OCI-M2 (cell line): ENCODE measurements at regions not wholly inside any gene's neighbourhood (a gene's known extent, or its start where the extent isn't known, plus 50 kb on each side); places are given as distances from the start of the nearest gene placed in this dataset.
"Not testable (repeated sequence)": the region's sequence is repeated elsewhere in the genome, so short reads cannot be mapped to it uniquely, and the experiment has no call there.

Experiments used
- DNase-seq: peaks from one replicate; lab custom pipeline; 2025; ENCODE audit not compliant: unreplicated experiment; lab: John Stamatoyannopoulos, UW

DNA sequence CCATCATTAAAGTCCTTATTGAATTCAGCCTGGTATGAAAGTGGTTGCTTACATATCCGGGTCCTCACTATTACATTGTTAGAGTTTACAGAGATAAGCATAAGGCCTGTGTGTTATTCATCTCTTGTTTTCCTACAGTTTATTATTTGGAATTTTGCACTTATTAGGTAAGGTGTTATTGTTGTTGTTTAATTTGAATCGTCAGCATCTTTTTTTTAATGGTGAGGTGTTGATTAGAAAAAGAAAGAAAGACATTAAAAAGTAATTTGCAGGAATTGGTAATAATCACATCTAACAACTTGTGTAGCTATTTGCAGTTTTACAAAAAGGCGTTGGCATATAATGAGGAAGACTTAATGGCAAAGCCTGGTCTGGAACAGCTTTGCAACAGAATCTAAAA lies 158.6 kb downstream of the SAMD5 start:
- no peak for DNase-seq

DNA sequence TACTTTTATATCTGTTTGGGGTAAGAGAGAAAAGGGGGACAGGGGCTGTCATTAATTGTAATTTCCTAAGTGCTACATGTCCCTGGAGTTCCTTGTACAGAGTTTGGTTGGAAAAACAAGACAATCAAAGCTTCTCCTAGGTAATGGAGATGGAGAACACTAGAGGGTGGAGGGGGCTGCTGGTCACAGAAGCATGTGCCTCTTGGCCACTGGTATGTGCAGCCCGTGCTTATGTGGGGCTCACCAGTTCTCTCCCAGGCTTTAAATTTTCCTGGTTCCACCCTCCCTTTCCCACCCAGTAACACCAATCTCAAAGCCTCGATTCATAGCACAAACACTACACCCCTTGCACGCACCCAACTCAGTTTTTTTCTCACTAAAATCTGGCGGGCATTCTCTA lies 165.6 kb downstream of the SAMD5 start:
- no peak for DNase-seq

DNA sequence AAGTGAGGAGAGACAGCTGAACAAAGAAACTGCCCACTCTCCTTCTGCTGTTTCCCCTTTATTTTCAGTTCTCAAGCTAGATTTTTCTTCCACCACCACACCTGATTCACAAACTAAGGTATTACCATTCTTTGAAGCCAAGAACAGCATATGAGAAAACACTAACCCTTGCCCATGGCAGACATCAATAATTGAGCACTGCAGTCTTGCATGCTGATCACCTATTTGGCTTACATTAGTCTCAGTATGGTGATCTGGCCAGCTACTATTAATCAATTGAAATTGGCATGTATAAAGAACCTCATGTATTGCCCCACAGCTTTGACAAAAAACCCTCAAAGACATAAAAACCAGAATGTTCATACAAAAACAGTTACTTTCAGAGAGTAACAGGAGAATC lies 166.3 kb downstream of the SAMD5 start:
- no peak for DNase-seq

DNA sequence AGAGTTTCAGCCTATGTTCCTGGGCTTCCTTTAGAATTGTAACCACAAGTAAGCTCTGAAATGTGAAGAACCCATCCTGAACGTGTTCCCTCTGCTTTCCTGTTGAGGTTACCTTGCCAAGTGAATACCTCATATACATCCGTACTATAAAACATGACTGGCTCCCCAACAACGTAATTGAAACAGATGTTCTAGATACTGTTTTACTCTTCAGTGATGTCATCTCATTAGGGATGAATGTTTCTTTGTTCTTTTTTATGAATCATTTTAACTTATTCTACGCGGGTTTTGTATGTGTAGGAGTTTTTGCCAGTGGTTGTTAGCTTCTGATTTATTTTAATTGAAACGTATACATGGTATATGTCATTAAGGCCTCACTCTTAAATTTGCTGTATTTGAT lies 166.8 kb downstream of the SAMD5 start:
- DNase-seq = no peak

DNA sequence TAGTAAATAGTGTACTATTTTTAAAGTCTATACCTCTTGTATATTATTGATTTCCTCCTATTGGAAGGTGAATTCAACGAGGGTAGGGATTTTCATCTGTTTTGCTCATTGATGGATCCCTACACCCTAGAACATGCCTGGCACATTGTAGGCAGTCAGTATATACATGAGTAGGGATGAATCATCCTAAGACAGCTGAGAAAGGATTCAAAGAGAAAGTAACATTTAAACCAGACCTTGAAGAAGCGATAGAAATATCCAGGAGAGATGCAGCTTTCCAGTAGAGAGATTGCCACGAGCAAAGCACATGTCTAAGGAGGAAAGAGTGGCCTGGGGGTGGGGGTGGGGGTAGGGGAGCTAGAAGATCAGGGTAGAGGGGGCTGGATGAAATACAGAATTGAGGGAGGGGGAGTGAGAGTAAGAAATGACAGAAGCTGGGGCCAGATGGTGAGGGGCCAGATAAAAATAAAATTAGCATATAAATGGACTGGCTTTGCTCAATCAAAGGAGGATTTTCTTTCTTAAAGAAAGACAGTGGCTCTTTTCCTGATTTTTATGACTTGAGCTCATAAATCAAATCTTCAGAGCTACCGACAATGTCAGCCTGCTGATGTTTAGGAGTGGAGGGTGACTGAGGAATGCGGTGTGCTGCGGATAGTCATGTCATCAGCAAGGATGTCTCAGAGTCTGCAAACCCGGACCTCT lies 168.2 kb downstream of the SAMD5 start:
- DNase-seq = no peak

DNA sequence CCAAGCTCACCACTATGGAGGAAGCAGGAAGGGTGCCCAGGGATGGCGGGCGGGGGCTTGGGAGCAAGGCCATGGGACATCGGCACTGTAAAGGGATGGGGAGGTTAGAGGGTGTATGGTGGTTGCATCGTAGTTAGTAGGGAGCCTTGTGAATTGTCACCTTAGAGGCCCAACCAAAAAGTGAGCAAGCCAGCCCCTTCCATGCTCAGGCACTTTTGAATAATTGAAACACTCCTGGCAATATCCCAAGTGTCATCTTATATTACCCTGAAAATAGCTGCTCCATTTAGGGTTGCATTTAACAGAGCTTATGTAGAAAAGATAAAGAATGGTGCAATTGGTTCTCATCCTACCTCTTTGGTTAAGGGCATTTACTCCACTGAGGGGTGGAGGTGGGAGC lies 169.2 kb downstream of the SAMD5 start:
- no peak for DNase-seq

DNA sequence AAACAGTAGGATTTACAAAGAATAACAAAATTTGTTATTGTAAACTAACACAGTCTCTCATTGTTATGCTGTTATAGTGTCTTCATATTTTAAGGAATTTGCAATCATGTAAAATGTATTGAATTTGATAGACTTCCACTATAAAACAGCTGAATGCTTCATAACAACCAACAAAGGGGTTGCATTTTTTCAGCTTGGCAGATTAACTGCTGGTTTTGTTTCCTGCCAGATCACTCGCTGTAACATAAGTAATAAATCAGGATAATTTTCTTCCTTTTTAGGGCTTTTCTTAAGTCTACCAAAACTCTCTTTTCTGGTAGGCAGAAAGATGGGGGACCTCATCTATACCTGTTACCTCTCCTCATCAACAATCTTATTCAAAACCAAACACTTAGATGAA lies 169.8 kb downstream of the SAMD5 start:
- no peak for DNase-seq

DNA sequence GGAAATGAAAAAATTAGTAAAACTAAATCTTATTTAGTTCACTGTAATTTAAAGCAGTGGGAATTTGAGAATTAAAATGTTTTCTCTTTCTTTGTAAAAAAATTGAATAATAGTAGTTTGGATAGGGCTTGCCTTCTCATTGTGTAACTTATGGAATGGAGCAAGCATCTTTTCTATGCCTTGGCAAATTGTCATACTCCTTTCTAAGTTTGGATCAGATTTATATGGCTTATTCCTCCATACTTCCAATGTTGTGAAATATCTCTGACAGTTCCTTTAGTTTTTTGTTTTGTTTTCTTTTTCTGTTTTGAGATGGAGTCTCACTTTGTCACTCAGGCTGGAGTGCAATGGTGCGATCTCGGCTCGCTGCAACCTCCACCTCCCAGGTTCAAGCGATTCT lies 176.4 kb downstream of the SAMD5 start:
- DNase-seq = no peak

DNA sequence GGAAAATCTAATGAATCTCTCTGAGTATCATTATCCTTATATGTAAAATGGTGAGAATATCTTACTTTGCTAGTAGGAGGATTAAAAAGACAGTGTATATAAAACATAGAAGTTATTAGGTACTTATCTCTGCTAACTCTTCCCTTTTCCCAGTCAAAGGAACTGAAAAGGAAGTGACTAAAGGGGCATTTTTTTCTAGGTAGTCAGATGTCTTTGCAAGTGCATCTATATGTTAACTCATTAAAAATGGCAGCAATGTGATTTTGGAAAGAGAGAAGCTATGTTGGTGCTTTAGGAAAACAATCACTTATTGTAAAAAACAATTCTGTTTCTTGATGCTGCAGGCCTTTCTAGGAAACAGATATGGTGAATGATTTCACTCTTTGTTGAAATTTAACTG lies 180.9 kb downstream of the SAMD5 start:
- DNase-seq = no peak

DNA sequence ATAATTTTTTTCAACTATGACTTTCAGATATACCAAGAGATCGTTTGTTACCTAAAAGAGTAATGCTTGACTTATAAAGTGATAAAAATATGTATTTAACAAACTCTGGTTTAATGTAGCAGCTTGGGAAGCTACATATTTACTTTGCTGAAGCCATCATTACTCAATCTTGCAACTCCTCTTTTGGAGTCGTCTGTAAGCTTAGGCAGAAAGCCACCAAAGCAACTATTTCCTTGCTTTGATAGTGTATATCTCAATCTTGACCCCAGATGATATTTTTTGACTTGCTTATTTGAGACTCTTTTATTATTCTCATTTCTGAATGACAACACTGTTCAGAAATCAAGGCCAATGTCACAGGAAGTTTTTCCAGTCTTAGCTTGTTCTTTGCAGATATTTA lies 183.0 kb downstream of the SAMD5 start:
- DNase-seq = no peak

DNA sequence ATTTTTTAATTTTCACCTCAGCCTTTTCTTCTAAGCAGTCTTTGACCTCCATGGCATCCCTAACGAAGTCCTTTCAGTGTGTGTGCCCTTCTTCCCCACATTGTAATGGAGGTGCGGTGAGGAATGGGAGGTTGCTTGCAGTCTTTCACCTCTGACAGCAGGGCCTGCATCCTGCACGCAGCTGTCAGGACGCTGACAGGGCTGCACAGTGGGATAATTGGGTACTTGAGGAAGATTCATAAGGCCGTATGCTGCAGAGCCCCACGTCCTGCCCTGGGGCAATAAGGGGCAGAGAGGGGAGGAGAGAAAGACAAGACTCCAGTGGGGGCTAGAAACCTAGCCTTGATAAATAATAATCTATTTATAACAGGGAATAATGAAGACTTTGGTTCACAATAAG lies 184.7 kb downstream of the SAMD5 start:
- DNase-seq = no peak

DNA sequence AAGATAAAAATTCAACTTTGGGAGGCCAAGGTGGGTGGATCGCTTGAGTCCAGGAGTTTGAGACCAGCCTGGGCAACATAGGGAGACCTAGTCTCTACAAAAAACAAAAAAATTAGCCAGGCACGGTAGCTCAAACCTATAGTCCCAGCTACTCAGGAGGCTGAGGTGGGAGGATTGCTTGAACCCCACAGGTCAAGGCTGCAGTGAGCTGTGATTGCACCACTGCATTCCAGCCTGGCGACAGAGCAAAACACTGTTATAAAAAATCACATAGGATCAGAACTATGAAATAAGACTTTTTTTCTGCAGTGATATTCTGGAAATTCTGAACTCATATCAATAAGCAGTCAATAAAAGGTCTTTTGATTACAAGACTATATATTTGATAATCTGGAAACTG lies 186.1 kb downstream of the SAMD5 start:
- not testable (repeated sequence) for DNase-seq

DNA sequence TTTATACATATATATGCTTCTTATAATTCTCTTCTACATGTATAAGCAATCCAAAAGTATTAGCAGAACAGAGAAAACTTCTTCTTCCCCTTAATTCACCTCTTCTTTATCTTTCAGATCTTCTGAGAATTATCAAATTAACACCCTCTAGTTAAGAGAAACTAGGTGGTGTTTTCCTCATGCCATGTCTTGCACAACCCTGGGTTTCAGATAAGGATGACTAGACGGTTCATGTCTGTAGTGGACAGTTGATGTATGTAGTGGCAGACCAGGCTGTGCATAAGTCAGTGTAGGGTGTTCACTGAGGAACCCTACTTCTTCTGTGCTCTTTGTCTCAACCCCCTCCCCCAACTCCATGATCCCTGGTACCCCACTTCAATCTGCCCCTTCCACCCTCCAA lies 187.3 kb downstream of the SAMD5 start:
- DNase-seq = no peak

DNA sequence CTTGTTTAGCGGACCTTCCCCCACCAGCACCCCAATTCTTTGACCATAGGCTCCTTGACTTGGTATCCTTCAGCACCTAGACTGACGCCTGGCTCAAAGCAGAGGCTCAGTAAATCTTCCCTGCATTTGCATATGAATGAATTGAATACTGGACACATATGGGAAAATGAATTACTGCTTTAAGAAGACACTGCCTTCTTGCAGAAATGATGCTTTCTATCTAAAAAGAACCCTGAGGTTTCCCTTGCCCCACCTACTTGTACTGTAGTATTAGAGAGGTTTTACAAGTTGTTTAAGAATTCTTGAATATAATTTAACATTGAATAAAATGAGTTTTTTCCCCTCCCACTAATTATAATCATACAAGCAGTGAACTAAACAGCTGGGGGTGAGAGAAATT lies 190.7 kb downstream of the SAMD5 start:
- no peak for DNase-seq

DNA sequence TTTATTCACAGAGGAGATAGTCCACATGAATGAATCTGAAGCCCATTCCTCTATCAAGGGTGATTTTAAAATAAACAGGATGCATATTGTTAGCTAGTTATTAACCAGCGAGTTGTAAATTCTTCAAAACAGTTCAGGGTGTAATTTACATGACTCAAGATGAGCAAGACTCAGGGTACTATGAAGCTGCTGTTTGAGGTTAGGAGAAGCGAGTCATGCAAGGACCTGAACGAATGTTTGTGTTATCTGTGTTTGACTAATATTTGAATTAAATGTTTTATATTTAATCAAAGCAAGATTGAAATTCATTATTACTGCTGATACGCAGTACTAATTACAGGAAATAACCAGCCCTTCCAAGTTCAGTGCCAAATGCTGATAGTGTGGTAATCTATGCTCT lies 191.1 kb downstream of the SAMD5 start:
- no peak for DNase-seq

DNA sequence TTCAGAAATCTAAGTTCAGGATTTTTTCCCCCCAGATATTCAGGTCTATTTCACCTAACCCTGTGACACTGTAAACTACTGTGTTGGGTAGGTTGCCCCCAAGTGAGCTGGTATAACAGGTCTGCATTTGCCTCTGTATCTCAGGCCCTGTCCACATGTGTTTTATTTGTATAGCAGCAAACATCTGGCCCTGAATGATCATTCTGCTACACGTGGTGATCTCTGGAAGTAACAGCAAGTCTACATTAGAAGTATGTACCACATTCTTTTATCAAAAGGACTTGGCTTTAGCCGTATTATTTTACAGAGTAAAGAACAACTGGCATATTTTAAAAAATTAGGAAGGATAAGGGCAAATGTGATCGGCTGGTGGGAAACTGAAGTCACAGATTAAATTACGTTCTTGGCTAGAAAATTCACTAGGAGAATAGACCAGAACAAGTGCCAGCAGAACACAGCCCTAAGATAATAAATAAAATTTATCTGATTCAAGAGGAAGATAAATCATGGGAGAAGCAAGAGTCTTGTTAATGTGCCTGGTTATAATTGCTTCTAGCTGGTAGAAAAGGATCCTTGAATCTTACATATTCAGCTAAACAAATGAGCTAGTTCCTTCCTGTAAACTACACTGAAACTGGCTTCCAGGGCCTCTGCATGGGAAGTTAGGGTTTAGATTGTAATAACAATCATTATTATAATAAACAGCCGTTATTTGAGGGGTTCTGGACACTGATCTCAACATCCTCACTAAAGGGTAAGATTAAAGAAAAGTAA lies 192.1 kb downstream of the SAMD5 start:
- no peak for DNase-seq

DNA sequence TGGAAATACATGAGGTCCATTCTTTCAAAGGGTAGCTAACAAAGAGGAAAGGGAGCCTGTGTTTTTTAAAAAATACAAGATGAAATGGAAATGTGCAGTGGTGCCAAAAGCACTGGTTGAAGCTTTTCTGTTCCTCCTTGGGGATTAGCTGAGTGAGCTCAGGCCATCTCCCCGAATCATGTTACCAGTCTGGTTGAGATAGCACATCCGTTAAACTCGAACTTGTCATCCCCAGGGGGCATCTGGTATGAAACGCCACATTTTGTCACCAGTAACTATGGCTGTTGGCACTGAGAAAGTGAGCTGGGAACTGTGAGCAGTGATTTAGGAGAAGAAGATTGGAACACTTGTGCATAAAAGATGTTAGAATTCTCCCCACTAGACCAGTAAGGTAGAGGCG lies 196.2 kb downstream of the SAMD5 start:
- DNase-seq = no peak

DNA sequence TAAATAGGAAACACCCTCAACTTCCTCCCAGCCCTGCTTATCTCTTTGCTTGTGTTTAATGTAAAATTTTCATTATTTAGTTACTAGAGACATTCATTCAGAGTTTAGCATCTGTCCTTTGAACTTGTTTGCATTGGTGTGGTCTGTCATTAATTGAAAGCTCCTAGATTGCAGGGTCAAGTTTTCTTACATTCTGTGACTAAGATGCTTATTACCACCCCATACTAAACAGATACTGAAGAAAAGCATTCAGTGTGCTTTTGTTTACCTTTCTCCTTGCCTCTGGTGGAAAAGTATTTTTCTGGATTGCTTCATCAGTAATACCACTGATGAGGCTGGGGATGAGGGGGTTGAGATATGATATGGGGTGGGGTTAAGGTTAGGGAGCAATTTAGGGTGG lies 199.0 kb downstream of the SAMD5 start:
- no peak for DNase-seq

DNA sequence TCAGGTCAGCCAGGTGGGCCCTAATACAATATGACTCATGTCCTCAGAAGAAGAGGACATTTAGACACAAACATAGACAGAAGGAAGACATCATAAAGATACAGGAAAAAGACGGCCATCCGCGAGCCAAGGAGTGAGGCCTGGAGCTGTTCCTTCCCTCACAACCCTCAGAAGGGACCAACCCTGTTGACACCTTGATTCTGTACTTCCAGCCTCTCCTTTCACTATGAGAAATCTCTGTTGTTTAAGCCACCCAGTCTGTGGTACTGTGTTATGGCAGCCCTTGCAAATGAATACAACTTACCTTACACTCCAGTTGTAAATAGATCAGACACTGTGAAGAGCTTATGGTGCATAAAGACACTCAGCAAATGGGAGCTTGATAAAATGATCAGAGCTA lies 199.7 kb downstream of the SAMD5 start:
- no peak for DNase-seq

DNA sequence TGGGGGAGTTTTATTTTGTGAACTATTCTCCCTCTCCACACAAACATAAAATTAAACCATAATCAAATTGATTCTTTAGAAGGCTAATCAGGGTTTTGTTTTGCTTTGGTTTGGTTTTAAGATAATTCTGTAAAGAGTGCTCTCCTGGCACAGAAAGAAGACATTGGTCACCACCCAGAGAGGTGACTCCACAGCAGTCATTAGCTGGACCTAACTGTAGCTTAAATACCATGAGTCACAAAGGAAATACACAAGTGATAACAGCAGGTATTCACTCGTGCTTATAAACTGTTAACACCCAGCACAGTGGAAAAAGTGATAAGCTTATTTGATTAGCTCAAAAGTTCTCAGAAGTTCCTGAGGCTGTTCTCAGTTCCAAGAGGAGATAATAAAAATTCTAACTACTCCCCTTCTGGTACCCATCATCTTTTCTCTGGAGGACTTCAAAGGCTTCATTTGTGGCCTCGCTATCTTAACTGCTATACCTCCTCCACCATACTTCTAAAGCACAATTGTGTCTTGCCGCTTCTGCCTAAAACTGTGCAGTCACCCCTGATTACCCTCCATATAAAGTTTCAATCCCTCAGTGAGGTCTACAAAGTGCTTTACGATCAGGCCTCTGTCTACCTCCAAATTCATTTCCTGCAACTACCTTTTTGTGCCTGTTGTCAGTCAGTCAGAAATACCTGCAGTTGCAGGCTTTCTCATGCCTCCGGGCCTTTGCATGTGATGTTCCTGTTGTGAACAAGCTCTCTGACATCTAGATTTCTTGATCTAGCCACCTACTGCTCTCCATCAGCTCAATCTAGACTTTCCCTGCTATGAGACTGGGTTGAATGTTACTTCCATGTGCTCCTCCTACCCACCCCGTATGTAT lies 201.1 kb downstream of the SAMD5 start:
- DNase-seq = no peak

DNA sequence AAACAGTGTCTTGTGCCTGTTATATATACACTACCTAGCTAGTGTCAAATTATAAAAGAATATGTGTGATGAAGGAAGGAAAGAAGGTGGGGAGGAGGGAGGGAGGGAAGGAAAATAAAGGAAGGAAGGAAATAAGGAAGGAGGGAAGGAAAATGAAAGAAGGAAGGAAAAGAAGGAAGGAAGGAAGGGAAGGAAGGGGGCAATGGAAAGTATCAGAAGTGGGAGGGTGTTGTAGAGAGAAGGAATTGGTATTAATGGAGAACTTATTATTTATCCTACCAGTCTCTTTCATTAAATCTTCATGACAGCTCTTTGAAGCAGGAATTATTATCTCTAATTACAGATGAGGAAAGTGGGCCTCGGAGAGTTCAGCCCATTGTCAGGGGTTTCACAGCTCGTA lies 202.4 kb downstream of the SAMD5 start:
- DNase-seq = no peak

DNA sequence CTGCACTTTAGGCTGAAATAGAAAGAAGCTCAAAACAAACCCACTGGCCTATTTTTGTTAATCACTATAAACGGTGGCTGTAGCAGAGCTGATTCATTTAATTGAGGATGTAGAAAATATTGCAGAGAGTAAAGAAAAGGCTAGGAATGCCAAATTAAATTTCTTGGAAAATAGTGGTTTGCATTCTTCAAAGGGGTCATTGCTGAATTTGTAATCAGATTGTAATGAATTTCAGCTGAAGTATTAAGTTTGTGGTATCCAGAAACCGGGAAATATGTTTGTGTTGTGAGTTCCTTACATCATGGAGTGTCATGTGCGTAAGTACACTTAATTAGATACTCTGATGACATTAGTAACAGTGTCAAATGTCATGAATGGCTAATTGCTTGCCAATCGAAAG lies 203.0 kb downstream of the SAMD5 start:
- DNase-seq = no peak
